ENCODE measurements at regions not wholly inside any gene's neighbourhood (a gene's known extent, or its start where the extent isn't known, plus 50 kb on each side); places are given as distances from the start of the nearest gene placed in this dataset.

- TF ChIP-seq CTCF (IDR thresholded peaks at IDR 0.05; ENCODE audit: low read depth, low read length, missing control alignments), result no peak
- H3K4me3 ChIP-seq (ENCODE audit: low read depth, low read length), result no peak overlapping the region
- no peak for DNase-seq (ENCODE audit: low read depth)
Observed at GRCh38 chr1:221608835-221609320, 133.0 kb downstream of the DUSP10 start.

GRCh38 chr1:221611656-221612046, 130.2 kb downstream of the DUSP10 start:
- H3K4me3 ChIP-seq (ENCODE audit: low read depth, low read length), result no peak overlapping the region
- DNase-seq (ENCODE audit: low read depth), result no peak
- TF ChIP-seq CTCF (IDR thresholded peaks at IDR 0.05; ENCODE audit: low read depth, low read length, missing control alignments), result no peak

GRCh38 chr1:221612047-221612777, 129.7 kb downstream of the DUSP10 start:
- no peak for DNase-seq (ENCODE audit: low read depth)
- no peak for TF ChIP-seq CTCF (IDR thresholded peaks at IDR 0.05; ENCODE audit: low read depth, low read length, missing control alignments)
- H3K4me3 ChIP-seq (ENCODE audit: low read depth, low read length), result no peak overlapping the region

GRCh38 chr1:221620437-221621384, 121.2 kb downstream of the DUSP10 start:
- no peak for TF ChIP-seq CTCF (IDR thresholded peaks at IDR 0.05; ENCODE audit: low read depth, low read length, missing control alignments)
- no peak for DNase-seq (ENCODE audit: low read depth)
- H3K4me3 ChIP-seq (ENCODE audit: low read depth, low read length), result no peak overlapping the region

- no peak for DNase-seq (ENCODE audit: low read depth)
- no peak overlapping the region for H3K4me3 ChIP-seq (ENCODE audit: low read depth, low read length)
- no peak for TF ChIP-seq CTCF (IDR thresholded peaks at IDR 0.05; ENCODE audit: low read depth, low read length, missing control alignments)
Observed at GRCh38 chr1:221621683-221622082, 120.2 kb downstream of the DUSP10 start.

GRCh38 chr1:221622389-221622788, 119.5 kb downstream of the DUSP10 start:
- TF ChIP-seq CTCF (IDR thresholded peaks at IDR 0.05; ENCODE audit: low read depth, low read length, missing control alignments), result no peak
- no peak for DNase-seq (ENCODE audit: low read depth)
- H3K4me3 ChIP-seq (ENCODE audit: low read depth, low read length), result no peak overlapping the region
